Lower lobe of right lung (tissue), 2 donors: ENCODE measurements at regions not wholly inside any gene's neighbourhood (a gene's known extent, or its start where the extent isn't known, plus 50 kb on each side); places are given as distances from the start of the nearest gene placed in this dataset.
A peak's percentile ranks its signal among the peaks of the same experiment; 100 is the strongest.

Source experiments
- ATAC-seq, 2 donors: fragments of 200-7000 bp; cut with Tn5 transposase; one replicate each; pipeline ENCODE4 v1.9.1; 2020 to 2022; ENCODE audit warnings: mild to moderate bottlenecking in 2 of 2, moderate library complexity in 2 of 2
- DNase-seq: peaks from one replicate; pipeline ENCODE4 v3.0.0-alpha.2; 2020
- H3K27ac ChIP-seq: fragments of 200-600 bp; one replicate; pipeline ENCODE4 v1.8.0; 2022
- H3K27me3 ChIP-seq: fragments of 200-600 bp; one replicate; pipeline ENCODE4 v1.8.0; 2022; ENCODE audit warnings: low read depth
- H3K36me3 ChIP-seq: fragments of 200-600 bp; one replicate; pipeline ENCODE4 v1.8.0; 2022; ENCODE audit warnings: mild to moderate bottlenecking
- H3K4me1 ChIP-seq: fragments of 200-600 bp; one replicate; pipeline ENCODE4 v1.8.0; 2022
- H3K4me3 ChIP-seq: fragments of 200-600 bp; one replicate; pipeline ENCODE4 v1.8.0; 2022; ENCODE audit warnings: mild to moderate bottlenecking
- H3K9me3 ChIP-seq: fragments of 200-600 bp; one replicate; pipeline ENCODE4 v1.8.0; 2022
- intact Hi-C: fragments of 100-400 bp; cut with DNase I; formaldehyde crosslinking; loops from one replicate; pipeline ENCODE4 v1.11.0; 2022
- TF ChIP-seq, protein P1 (sequence below): fragments of 200-600 bp; IDR thresholded peaks from one replicate; pipeline ENCODE4 v1.8.0; 2022; ENCODE audit warnings: antibody characterized with exemption, mild to moderate bottlenecking
- donor health status: DM: no; HTN: yes; CAD: no; lungs with severe emphysema.

DNA sequence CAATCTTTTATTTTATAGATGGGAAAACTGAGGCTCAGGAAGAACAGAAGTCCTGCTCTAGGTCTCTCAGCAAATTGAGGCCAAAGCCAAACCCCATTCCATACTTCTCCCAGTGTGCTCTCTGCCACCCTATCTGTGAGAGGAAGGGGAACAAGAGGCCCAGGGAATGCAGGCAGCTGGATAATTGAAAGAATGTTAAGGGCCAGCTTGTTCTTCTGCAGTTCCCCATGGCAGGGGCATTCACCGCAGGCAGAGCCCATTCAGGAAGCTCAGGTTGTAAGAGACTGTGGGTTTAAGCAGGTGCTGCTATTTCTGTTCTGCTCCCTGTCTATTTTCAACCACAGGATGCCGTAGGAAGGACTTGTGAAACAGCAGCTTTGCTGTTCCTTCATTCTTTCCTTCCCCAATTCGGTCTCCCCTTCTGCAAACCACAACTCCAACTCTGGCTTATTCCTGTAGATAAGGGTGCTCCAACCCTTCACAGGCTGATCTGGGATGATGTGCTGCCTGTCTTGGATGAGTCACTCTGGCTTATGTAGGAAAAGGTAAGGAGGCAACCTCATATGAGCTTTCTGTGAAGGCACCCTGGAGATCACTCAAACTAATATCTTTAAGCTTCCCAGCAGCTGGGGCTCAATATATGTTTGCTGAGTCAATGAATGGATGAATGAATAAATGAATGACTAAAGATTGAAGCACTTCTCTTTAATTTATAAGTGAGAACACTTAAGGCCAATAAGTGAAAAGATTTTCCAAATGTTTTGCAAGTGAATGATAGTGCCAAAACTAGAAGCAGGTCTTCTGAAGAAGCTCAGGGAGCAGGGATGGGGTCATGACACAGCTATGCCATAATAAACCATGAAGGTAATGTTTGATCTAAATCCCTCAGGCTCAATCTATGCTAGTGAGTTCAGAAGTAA is 377.6 kb downstream of the BRINP1 start:
- no peaks in the 10 kb centered on the region for H3K4me1 ChIP-seq
- no peaks in the 10 kb centered on the region for H3K9me3 ChIP-seq
- TF ChIP-seq, protein P1, sequence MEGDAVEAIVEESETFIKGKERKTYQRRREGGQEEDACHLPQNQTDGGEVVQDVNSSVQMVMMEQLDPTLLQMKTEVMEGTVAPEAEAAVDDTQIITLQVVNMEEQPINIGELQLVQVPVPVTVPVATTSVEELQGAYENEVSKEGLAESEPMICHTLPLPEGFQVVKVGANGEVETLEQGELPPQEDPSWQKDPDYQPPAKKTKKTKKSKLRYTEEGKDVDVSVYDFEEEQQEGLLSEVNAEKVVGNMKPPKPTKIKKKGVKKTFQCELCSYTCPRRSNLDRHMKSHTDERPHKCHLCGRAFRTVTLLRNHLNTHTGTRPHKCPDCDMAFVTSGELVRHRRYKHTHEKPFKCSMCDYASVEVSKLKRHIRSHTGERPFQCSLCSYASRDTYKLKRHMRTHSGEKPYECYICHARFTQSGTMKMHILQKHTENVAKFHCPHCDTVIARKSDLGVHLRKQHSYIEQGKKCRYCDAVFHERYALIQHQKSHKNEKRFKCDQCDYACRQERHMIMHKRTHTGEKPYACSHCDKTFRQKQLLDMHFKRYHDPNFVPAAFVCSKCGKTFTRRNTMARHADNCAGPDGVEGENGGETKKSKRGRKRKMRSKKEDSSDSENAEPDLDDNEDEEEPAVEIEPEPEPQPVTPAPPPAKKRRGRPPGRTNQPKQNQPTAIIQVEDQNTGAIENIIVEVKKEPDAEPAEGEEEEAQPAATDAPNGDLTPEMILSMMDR = no peak
- intact Hi-C loops = no loop called here
- no peak overlapping the region for H3K27ac ChIP-seq
- no peaks in the 10 kb centered on the region for H3K27me3 ChIP-seq
- ATAC-seq (peak; percentile 18 to 29), DNase-seq (no peak)
- no peak overlapping the region for H3K4me3 ChIP-seq
- H3K36me3 ChIP-seq = no peaks in the 10 kb centered on the region

DNA sequence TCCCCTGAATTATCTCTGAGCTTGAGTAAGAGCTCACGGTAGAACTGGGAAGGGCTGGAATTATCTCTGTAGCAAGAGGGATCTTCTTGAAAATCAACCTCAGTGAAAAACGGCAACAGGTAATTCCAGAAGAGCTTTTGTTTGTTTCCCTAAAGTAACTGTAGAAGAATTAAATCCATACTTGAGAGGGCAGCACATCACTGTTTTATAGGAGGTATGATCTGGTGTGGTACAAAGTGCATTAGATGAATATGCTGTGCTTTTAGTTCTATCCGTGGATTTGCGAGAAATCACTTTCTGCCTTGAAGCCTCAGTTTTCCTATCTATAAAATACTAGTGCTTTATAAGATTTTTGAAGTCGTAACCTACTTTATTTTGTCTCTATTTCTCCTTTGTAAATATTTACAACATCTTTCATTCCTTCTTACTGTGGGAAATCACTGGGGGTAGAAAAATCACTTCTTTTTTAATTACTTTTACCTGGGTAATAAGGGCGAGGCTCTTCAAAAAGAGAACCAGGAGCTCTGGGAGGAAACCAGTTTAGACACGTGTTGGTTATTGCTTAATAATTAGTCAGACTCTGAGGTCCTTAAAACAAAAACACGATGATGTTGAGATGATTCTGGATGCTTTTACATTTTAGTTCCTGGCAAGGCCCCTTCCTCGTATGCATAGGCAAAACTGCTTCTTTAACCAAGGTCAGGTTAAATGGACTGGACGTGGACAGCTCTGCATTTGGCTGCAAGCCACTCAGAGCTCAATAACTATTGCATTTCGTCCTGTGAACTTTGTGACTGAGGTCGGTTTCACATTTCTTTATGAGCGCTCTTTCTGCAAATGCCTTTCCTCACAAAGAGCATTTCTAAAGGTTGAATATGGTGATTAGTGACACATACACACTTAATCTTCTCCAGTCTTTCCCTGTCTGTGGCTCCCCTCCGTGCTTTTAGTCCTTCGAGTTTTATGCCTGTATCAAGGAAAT is 376.1 kb downstream of the BRINP1 start:
- no peak overlapping the region for H3K27ac ChIP-seq
- TF ChIP-seq, protein P1 = no peak
- H3K36me3 ChIP-seq = no peaks in the 10 kb centered on the region
- no peaks in the 10 kb centered on the region for H3K4me1 ChIP-seq
- no peak overlapping the region for H3K4me3 ChIP-seq
- intact Hi-C loops = no loop called here
- H3K27me3 ChIP-seq = no peaks in the 10 kb centered on the region
- ATAC-seq (no peak), DNase-seq (no peak)
- H3K9me3 ChIP-seq = no peaks in the 10 kb centered on the region

DNA sequence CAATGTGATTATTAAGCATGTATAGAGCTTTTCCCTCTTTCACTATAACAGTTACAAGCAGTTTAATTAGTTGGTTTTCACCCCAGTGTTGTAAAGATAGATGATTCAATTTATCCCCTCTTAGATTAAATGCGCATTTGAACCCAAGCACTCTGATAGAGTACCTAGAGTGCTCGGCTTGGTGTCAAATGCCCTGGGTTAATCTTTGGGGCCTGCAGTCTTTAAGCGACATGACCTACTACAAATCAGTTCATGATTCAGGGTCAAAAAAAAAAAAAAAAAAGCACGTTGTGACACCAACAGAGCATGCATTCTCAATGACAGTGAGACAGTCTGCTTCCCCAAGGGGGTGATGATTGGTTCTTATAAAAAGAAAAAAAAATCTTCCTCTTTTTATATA is 375.3 kb downstream of the BRINP1 start:
- Histone ChIP-seq H3K9me3 (no peaks in the 10 kb centered on the region), H3K27ac (no peak overlapping the region), H3K36me3 (no peaks in the 10 kb centered on the region), H3K4me3 (no peak overlapping the region), H3K4me1 (no peaks in the 10 kb centered on the region), H3K27me3 (no peaks in the 10 kb centered on the region)
- no peak for ATAC-seq
- intact Hi-C loops = no loop called here
- no peak for DNase-seq
- TF ChIP-seq, protein P1 = no peak

DNA sequence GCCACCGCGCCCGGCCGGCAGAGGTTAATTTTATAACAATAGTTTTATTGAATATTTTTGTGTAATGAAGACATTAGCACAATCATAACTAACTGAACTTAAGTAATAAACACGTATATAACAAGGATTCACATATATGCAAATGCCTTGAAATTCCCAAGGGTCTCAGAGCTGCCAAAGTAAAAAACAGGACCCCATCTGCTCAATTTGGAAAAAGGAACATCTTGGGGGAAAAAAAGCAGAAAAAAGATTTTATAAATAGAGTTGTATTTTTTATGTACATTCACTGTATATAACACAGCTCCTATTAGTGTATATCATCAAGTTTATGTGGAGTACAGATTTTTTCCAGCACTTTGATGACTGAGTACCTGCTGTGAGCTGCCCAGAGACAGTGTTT is 366.7 kb downstream of the BRINP1 start:
- H3K36me3 ChIP-seq = no peaks in the 10 kb centered on the region
- no peak for DNase-seq

DNA sequence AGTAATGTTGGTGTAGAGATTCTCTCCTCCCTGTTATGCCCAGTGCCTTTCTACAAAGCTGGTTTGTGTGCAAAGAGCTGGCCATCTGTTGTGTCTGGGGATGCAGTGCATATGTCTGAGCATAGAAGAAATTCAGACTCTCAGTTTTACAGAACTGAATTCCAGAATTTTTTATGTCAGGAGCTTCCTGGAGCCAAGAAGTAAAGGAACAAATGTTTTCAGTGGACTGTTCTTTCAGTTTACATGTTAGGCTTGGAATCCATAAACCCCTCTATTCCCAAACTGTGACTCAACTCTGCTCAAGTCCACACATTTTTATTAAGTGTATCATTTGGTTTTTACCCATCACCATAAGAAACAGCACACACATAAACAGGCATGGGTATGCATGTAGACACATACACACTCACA is 366.0 kb downstream of the BRINP1 start:
- ATAC-seq = no peak
- Histone ChIP-seq H3K9me3 (no peaks in the 10 kb centered on the region), H3K4me3 (no peak overlapping the region), H3K4me1 (peaks cover 7% of the 10 kb centered on the region), H3K36me3 (no peaks in the 10 kb centered on the region), H3K27me3 (no peaks in the 10 kb centered on the region), H3K27ac (no peak overlapping the region)
- no peak for DNase-seq
- intact Hi-C loops = no loop called here
- TF ChIP-seq, protein P1 = no peak

More for the DNA sequence above, 366.7 kb downstream of the BRINP1 start:
- Histone ChIP-seq H3K27me3 (no peaks in the 10 kb centered on the region), H3K9me3 (no peaks in the 10 kb centered on the region), H3K4me1 (peaks cover 7% of the 10 kb centered on the region), H3K4me3 (no peak overlapping the region), H3K27ac (no peak overlapping the region)
- TF ChIP-seq, protein P1 = no peak
- intact Hi-C loops = no loop called here
- no peak for ATAC-seq
